ENCODE measurements at regions not wholly inside any gene's neighbourhood (a gene's known extent, or its start where the extent isn't known, plus 50 kb on each side); places are given as distances from the start of the nearest gene placed in this dataset.

DNA sequence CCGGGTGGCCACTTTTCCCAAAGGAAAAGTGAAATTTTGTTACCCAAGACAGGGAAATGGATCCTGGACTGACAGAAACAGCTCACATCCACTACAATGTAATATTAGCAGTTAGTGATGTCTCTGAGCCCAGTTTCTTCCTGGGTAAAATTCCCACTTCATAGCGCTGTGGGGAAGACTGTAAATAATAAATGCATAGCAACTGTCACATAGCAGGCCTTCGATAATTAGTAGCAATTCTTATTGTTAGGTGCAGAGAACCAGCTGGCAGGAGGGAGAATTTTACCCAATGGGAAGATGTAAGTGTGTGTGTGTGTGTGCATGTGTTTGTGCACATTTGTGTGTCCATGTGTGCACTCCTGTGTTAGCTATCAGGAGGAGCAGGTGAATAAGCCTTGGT lies 221.5 kb downstream of the SLC4A3 start:
- TF ChIP-seq, protein P1, sequence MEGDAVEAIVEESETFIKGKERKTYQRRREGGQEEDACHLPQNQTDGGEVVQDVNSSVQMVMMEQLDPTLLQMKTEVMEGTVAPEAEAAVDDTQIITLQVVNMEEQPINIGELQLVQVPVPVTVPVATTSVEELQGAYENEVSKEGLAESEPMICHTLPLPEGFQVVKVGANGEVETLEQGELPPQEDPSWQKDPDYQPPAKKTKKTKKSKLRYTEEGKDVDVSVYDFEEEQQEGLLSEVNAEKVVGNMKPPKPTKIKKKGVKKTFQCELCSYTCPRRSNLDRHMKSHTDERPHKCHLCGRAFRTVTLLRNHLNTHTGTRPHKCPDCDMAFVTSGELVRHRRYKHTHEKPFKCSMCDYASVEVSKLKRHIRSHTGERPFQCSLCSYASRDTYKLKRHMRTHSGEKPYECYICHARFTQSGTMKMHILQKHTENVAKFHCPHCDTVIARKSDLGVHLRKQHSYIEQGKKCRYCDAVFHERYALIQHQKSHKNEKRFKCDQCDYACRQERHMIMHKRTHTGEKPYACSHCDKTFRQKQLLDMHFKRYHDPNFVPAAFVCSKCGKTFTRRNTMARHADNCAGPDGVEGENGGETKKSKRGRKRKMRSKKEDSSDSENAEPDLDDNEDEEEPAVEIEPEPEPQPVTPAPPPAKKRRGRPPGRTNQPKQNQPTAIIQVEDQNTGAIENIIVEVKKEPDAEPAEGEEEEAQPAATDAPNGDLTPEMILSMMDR (IDR thresholded peaks at IDR 0.05) = no peak
- TF ChIP-seq POLR2AphosphoS5 (IDR thresholded peaks at IDR 0.05) = no peak
